ENCODE measurements at regions not wholly inside any gene's neighbourhood (a gene's known extent, or its start where the extent isn't known, plus 50 kb on each side); places are given as distances from the start of the nearest gene placed in this dataset.

DNA sequence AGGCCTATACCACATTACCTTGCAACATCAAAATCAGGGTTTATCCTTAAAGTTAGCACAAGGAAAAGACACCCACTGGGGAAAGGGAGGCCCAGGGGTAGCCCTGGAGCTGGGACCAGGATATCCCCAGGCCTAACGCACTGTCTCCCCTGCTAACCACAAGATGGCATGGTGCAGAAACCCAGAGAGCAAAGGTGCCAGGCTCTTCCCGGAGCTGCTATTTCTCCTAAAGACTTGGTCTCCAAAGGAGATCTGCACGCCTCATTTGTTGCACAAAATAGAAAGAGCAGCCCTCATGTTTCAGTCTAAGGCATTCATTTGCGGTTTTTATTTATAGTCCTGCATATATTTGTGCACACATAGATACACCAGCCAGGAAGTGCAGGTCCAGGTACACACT lies 408.6 kb downstream of the SOX9 start:
- TF ChIP-seq, protein P1, sequence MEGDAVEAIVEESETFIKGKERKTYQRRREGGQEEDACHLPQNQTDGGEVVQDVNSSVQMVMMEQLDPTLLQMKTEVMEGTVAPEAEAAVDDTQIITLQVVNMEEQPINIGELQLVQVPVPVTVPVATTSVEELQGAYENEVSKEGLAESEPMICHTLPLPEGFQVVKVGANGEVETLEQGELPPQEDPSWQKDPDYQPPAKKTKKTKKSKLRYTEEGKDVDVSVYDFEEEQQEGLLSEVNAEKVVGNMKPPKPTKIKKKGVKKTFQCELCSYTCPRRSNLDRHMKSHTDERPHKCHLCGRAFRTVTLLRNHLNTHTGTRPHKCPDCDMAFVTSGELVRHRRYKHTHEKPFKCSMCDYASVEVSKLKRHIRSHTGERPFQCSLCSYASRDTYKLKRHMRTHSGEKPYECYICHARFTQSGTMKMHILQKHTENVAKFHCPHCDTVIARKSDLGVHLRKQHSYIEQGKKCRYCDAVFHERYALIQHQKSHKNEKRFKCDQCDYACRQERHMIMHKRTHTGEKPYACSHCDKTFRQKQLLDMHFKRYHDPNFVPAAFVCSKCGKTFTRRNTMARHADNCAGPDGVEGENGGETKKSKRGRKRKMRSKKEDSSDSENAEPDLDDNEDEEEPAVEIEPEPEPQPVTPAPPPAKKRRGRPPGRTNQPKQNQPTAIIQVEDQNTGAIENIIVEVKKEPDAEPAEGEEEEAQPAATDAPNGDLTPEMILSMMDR (IDR thresholded peaks at IDR 0.05; ENCODE audit: low read depth, low read length, missing control alignments): no peak
- H3K4me3 ChIP-seq (ENCODE audit: low read depth, low read length): no peak overlapping the region
- no peak for DNase-seq (ENCODE audit: low read depth)

- no peak for DNase-seq (ENCODE audit: low read depth)
- H3K4me3 ChIP-seq (ENCODE audit: low read depth, low read length): no peak overlapping the region
- TF ChIP-seq, protein P1 (IDR thresholded peaks at IDR 0.05; ENCODE audit: low read depth, low read length, missing control alignments): no peak
Measured at GRCh38 chr17:72530454-72530853, 409.6 kb downstream of the SOX9 start.

- no peak overlapping the region for H3K4me3 ChIP-seq (ENCODE audit: low read depth, low read length)
- no peak for DNase-seq (ENCODE audit: low read depth)
- TF ChIP-seq, protein P1 (IDR thresholded peaks at IDR 0.05; ENCODE audit: low read depth, low read length, missing control alignments): no peak
Measured at GRCh38 chr17:72531729-72532128, 410.9 kb downstream of the SOX9 start.

GRCh38 chr17:72534265-72534664 lies 413.4 kb downstream of the SOX9 start:
- DNase-seq (ENCODE audit: low read depth): no peak
- no peak overlapping the region for H3K4me3 ChIP-seq (ENCODE audit: low read depth, low read length)
- TF ChIP-seq, protein P1 (IDR thresholded peaks at IDR 0.05; ENCODE audit: low read depth, low read length, missing control alignments): no peak

- TF ChIP-seq, protein P1 (IDR thresholded peaks at IDR 0.05; ENCODE audit: low read depth, low read length, missing control alignments): no peak
Measured at GRCh38 chr17:72534776-72535175, 414.0 kb downstream of the SOX9 start.

GRCh38 chr17:72535346-72535745 lies 414.5 kb downstream of the SOX9 start:
- no peak overlapping the region for H3K4me3 ChIP-seq (ENCODE audit: low read depth, low read length)
- no peak for DNase-seq (ENCODE audit: low read depth)
- TF ChIP-seq, protein P1 (IDR thresholded peaks at IDR 0.05; ENCODE audit: low read depth, low read length, missing control alignments): no peak

More at GRCh38 chr17:72534776-72535175, 414.0 kb downstream of the SOX9 start:
- no peak overlapping the region for H3K4me3 ChIP-seq (ENCODE audit: low read depth, low read length)
- DNase-seq (ENCODE audit: low read depth): no peak

GRCh38 chr17:72535779-72536178 lies 415.0 kb downstream of the SOX9 start:
- TF ChIP-seq, protein P1 (IDR thresholded peaks at IDR 0.05; ENCODE audit: low read depth, low read length, missing control alignments): no peak
- no peak for DNase-seq (ENCODE audit: low read depth)
- no peak overlapping the region for H3K4me3 ChIP-seq (ENCODE audit: low read depth, low read length)

Measured in GM12864 (cell line).